Activated T-helper 1 cell treated with anti-CD3 and anti-CD28 coated beads, Interleukin-12 subunit alpha, Interleukin-12 subunit beta, Interleukin-2, Interleukin-4 antibody, amounts not matched to agents 30 ng/mL and 10 ng/mL and 1 ng/mL, durations not matched to agents 14 hours and 24 hours and 36 hours (primary cell): ENCODE measurements at regions not wholly inside any gene's neighbourhood (a gene's known extent, or its start where the extent isn't known, plus 50 kb on each side); places are given as distances from the start of the nearest gene placed in this dataset.

Experiments
- DNase-seq: peaks from one replicate; pipeline ENCODE4 v3.0.0; 2021; ENCODE audit warnings: low spot score
- H3K27ac Mint-ChIP-seq: one replicate; pipeline ENCODE4 v1.8.0; 2021; ENCODE audit warnings: mild to moderate bottlenecking, mixed read lengths
- H3K27me3 Mint-ChIP-seq: one replicate; pipeline ENCODE4 v1.8.0; 2022; ENCODE audit warnings: mild to moderate bottlenecking, moderate library complexity, mixed read lengths; ENCODE audit not compliant: insufficient read depth
- H3K36me3 Mint-ChIP-seq: one replicate; pipeline ENCODE4 v1.8.0; 2021; ENCODE audit warnings: low read depth, mixed read lengths
- H3K4me1 Mint-ChIP-seq: one replicate; pipeline ENCODE4 v1.8.0; 2021; ENCODE audit warnings: low read depth, mixed read lengths
- H3K4me3 Mint-ChIP-seq: one replicate; pipeline ENCODE4 v1.8.0; 2021; ENCODE audit warnings: mild to moderate bottlenecking, moderate library complexity, mixed read lengths
- H3K9me3 Mint-ChIP-seq: one replicate; pipeline ENCODE4 v1.8.0; 2021; ENCODE audit warnings: mixed read lengths
- intact Hi-C: fragments of 100-400 bp; cut with micrococcal nuclease; formaldehyde crosslinking; loops from one replicate; pipeline ENCODE4 v1.15.1; 2024

DNA sequence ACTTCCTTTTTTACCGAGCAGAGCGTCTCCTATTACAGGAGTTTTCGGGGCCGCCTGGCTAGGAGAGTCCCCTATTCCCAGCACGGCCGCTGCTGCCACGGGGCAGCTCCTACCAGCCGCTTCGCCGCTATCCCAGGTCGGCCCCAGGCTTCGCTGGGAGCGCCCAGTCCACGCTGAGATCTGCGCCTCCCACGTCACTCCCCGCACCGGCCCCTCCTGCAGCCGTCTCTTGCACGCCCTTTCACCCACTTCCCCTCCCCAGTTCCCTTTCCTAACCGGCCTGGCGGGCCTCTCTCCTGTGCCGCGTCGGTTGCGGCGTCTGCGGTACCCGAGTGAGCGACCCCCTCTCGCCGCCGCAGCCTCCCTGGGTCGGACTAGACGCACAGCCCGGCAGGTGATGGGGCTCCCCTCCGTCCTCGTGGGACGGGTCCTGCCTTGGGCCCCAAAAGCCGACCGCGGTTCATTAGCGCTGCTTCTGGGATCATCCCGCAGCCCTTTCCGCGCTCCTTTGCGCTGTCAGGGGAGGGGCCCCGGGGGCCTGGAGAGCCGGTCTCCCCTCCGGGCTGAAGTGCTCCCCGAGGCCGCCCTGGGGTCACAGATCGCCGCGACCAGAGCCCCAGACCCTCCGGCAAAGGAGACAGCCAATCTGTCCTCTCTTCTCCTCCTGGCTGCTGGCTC is 1318.4 kb downstream of the TMEM121 start:
- no peaks in the 10 kb centered on the region for H3K9me3 Mint-ChIP-seq
- intact Hi-C loops, result loop anchor here (1.0 to 2.0 kb wide), 2 partner anchors 28 to 68 kb away; no protein-coding TSS in a partner anchor
- peaks cover 39% of the 10 kb centered on the region for H3K27me3 Mint-ChIP-seq
- DNase-seq, result peak; percentile 39
- peak overlapping the region; percentile 56 for H3K27ac Mint-ChIP-seq
- H3K4me3 Mint-ChIP-seq, result peak overlapping the region; percentile 90
- peaks cover 28% of the 10 kb centered on the region for H3K4me1 Mint-ChIP-seq
- no peaks in the 10 kb centered on the region for H3K36me3 Mint-ChIP-seq

DNA sequence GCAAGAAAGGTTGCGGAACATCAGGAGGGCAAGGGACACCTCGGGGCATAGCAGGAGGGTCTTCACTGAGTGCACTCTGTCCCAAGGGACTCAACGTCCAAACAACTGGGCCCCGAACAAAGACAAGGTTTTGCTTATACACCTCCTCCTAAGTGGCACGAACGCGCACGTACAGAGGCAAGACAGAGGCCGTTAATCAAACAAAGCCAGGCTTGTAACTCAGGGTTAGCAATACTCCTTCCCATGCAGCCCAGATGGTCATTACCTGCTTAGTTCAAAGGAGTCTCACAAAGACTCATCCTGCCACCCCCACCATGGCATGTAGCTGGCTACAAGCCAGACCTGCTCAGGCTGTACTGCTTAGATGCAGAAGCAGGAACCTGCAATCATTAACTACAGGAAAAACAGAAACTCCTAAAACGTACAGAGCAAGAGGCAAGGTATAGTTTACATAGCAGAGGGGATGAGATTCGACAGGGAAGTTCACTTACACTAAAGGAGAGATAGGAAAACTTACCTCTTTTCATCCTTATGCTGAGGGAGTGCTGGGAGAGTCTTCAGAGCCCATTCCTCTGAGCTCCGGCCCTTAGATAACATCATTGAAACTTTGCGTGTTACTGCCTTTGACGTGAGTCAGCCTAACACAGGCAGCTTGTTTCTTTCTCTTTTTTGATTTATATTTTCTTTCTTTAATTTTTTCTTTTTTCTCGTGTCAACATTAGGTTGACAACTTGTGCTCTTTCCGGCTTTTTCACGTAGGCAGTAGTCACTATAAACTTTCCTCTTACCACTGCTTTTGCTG is 1319.1 kb downstream of the TMEM121 start:
- H3K36me3 Mint-ChIP-seq, result no peaks in the 10 kb centered on the region
- H3K27me3 Mint-ChIP-seq, result peaks cover 42% of the 10 kb centered on the region
- no peak for DNase-seq
- H3K9me3 Mint-ChIP-seq, result no peaks in the 10 kb centered on the region
- peak overlapping the region; percentile 90 for H3K4me3 Mint-ChIP-seq
- H3K27ac Mint-ChIP-seq, result no peak overlapping the region
- intact Hi-C loops, result loop anchor here (2.0 kb wide), 1 partner anchor 69 kb away; no protein-coding TSS in a partner anchor
- peaks cover 28% of the 10 kb centered on the region for H3K4me1 Mint-ChIP-seq

DNA sequence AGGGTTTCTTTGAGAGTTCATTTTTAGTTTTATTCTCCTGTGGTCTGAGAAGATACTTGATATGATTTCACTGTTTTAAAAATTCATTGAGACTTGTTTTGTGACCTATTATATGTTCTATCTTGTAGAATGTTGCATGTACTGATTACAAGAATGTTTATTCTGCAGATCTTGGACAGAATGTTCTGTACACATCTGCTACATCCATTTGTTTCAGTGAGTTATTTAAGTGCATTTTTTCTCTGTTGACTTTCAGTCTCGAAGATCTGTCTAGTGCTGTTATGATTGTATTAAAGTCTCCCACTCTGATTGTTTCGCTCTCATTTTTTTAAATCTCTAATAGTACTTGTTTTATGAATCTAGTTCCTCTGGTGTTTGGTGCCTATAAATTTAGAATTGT is 1319.8 kb downstream of the TMEM121 start:
- no peak for DNase-seq
- Mint-ChIP-seq H3K27ac (no peak overlapping the region), H3K4me1 (peaks cover 28% of the 10 kb centered on the region), H3K4me3 (no peak overlapping the region), H3K27me3 (peaks cover 42% of the 10 kb centered on the region), H3K9me3 (no peaks in the 10 kb centered on the region), H3K36me3 (no peaks in the 10 kb centered on the region)
- intact Hi-C loops, result no loop called here

DNA sequence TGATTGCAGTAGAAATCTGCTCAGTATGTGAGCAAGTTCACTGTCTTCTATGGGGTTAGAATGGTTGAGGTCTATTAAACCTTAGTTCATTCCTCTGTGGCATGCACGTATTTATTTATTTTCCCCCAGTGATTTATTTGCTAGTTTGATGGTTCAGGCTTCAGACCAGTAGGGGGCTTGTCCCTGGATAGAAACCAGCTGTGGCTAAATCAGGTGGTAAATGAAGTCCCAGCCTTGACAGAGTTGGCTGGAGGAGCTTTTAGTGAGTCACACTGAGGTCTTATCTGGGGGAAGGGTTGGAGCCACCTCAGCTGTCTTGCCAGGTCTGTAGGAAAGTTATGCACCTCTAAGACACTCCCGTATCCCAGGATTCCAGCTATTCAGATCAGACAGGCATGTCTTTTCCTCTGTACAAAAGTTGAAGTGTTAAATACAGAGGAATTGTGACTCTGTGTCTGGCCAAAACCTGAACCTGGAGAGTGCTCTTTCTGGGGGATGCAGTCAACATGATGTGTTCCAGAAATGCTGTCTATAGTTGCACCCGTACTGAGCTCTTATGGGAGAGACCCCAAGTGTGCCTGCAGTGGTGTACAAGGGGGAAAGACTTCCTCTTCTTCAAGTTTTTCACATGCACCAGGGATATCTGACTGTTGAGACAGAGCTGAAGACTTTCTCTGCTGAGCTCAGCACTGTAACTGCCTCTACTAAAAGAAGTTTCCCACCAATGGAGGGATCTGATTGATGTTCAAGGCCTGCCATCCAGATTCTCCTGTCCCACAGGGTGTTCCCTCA is 1322.1 kb downstream of the TMEM121 start:
- intact Hi-C loops, result no loop called here
- Mint-ChIP-seq H3K9me3 (no peaks in the 10 kb centered on the region), H3K36me3 (no peaks in the 10 kb centered on the region), H3K27ac (no peak overlapping the region), H3K4me3 (no peak overlapping the region), H3K4me1 (peaks cover 27% of the 10 kb centered on the region), H3K27me3 (peaks cover 36% of the 10 kb centered on the region)
- no peak for DNase-seq

DNA sequence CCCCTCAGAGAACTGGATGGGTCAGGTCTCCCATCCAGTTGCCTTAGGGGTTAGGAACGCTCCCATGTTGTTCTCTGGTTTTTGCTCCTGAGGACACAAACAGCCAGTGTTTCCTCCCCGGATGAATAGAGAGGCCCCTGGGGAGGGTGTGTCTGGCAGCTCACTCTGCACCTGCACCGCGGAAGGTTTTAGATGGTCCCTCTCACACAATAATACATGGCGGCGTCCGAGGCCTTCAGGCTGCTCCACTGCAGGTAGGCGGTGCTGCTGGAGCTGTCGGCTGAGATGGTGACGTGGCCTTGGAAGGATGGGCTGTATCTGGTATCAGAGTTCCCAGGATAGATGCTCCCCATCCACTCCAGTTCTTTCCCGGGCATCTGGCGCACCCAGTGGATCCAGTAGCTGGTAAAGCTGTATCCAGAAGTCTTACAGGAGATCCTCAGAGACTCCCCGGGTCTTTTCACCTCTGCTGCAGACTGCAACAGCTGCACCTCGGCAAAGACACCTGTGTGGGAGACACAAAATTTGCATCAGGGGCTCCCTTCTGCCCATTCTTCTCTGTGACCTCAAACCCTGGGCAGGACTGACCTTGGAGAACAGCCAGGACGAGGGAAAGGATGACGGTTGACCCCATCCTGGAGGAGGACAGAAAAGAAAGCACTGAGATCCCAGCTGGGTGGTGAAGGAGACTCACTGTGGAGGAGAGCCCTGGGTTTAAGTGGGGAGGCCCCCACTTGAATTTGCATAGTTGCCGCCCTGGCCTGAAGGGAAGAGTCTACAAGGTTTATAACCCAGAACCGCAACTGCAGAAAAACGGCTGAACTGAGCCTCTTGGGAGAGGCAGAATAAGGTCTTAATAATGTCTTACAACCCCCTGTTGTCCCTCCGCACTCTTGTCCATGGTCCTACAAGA is 1324.8 kb downstream of the TMEM121 start:
- H3K27ac Mint-ChIP-seq, result no peak overlapping the region

DNA sequence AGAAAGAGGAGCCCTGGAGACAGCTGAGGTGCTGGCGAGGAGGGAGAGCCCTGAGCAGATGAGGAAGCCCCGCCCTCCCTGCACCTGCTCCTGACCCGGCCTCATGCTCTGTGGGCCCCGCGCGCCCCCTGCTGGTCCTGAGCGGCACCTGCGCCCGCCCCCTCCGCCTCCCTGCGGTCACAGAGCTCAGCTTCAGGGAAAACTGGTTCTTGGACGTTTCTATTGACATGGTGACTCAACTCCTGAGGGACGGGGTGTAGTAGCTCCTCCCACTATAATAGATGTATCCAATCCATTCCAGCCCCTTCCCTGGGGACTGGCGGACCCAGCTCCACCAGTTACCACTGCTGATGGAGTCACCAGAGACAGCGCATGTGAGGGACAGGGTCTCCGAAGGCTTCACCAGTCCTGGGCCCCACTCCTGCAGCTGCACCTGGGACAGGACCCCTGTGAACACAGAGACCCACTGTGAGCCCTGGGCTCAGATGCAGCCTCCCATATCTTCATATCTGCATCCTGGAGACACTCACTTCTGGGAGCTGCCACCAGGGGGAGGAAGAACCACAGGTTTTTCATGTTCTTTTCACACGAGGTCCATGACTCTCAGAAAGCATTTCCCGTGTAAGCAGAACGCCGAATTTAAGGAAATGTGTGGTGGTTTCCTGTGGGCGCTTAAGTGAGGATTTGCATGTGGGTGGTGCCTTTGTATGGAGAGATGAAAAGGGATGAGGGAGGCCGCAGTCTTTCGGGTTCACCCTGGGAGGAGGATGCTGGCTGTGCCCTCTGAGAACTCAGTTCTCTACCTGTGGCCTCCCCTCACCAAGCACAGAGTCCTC is 1346.4 kb downstream of the TMEM121 start:
- intact Hi-C loops, result loop anchor here (1.0 kb wide), 1 partner anchor 29 kb away; no protein-coding TSS in a partner anchor
- Mint-ChIP-seq H3K4me1 (peaks cover 18% of the 10 kb centered on the region), H3K36me3 (no peaks in the 10 kb centered on the region), H3K27ac (no peak overlapping the region), H3K27me3 (peaks cover 18% of the 10 kb centered on the region), H3K9me3 (no peaks in the 10 kb centered on the region), H3K4me3 (peak overlapping the region; percentile 27)
- peak; percentile 73 for DNase-seq

More for the DNA sequence above, 1324.8 kb downstream of the TMEM121 start:
- intact Hi-C loops, result no loop called here
- Mint-ChIP-seq H3K36me3 (no peaks in the 10 kb centered on the region), H3K4me3 (no peak overlapping the region), H3K9me3 (no peaks in the 10 kb centered on the region), H3K4me1 (peaks cover 7% of the 10 kb centered on the region), H3K27me3 (peaks cover 44% of the 10 kb centered on the region)
- no peak for DNase-seq

DNA sequence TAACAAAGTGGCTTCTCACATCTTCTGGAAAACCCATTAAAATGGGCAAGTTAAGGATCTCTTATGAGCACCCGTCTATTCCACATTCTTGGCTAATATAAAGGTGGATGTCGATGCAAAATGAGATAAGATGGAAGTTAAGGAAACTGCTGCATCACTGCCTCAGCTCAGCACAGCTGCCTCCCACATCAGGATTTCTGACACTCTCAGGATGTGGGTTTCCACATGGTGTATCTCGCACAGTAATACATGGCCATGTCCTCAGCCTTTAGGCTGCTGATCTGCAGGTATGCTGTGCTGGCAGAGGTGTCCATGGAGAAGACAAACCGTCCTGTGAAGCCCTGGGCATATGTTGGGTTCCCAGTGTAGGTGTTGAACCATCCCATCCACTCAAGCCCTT is 1348.0 kb downstream of the TMEM121 start:
- no peak for DNase-seq
- Mint-ChIP-seq H3K27ac (peak overlapping the region; percentile 52), H3K4me1 (peaks cover 20% of the 10 kb centered on the region), H3K4me3 (no peak overlapping the region), H3K9me3 (no peaks in the 10 kb centered on the region), H3K36me3 (no peaks in the 10 kb centered on the region), H3K27me3 (peaks cover 20% of the 10 kb centered on the region)
- intact Hi-C loops, result no loop called here

- Mint-ChIP-seq H3K9me3 (no peaks in the 10 kb centered on the region), H3K36me3 (no peaks in the 10 kb centered on the region), H3K27me3 (peaks cover 19% of the 10 kb centered on the region), H3K4me1 (peaks cover 20% of the 10 kb centered on the region), H3K4me3 (no peak overlapping the region), H3K27ac (no peak overlapping the region)
- intact Hi-C loops, result no loop called here
- no peak for DNase-seq
Observed at GRCh38 chr14:106875503-106875902, 1349.1 kb downstream of the TMEM121 start.

DNA sequence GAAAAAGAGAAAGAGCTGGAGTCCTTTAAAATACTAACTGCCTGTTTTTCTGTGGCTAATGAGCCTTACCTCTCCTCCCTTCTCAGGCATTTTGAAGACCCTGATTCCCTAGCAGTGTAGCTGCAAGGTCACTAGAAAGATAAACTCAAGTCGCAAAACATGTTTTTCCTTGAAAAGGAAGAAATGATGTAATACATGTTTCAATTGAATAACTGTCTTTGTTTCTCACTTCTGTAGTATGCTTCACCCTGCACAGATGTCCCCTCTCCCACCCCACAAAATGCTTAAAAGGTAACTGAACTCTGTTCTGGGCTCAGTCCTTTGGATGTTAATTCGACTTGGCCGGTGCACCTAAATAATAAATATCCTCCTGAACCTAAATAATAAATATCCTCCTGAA is 1350.3 kb downstream of the TMEM121 start:
- Mint-ChIP-seq H3K36me3 (no peaks in the 10 kb centered on the region), H3K4me3 (no peak overlapping the region), H3K27ac (no peak overlapping the region), H3K9me3 (no peaks in the 10 kb centered on the region), H3K4me1 (peaks cover 20% of the 10 kb centered on the region), H3K27me3 (peaks cover 15% of the 10 kb centered on the region)
- DNase-seq, result no peak
- intact Hi-C loops, result no loop called here

- Mint-ChIP-seq H3K4me3 (no peak overlapping the region), H3K9me3 (no peaks in the 10 kb centered on the region), H3K27me3 (peaks cover 15% of the 10 kb centered on the region), H3K36me3 (no peaks in the 10 kb centered on the region), H3K27ac (no peak overlapping the region), H3K4me1 (peaks cover 20% of the 10 kb centered on the region)
- intact Hi-C loops, result no loop called here
- DNase-seq, result no peak
Observed at GRCh38 chr14:106877517-106877916, 1351.1 kb downstream of the TMEM121 start.

GRCh38 chr14:106879241-106879640 is 1352.9 kb downstream of the TMEM121 start:
- DNase-seq, result peak; percentile 37
- H3K36me3 Mint-ChIP-seq, result no peaks in the 10 kb centered on the region
- intact Hi-C loops, result no loop called here
- H3K4me1 Mint-ChIP-seq, result peaks cover 9% of the 10 kb centered on the region
- no peak overlapping the region for H3K27ac Mint-ChIP-seq
- H3K9me3 Mint-ChIP-seq, result no peaks in the 10 kb centered on the region
- peaks cover 15% of the 10 kb centered on the region for H3K27me3 Mint-ChIP-seq
- H3K4me3 Mint-ChIP-seq, result no peak overlapping the region
